Stimulated activated CD8-positive, alpha-beta memory T cell treated with anti-CD3 and anti-CD28 coated beads, Interleukin-2, amount 100 ng/mL, for 1 hour (primary cell): ENCODE measurements at regions not wholly inside any gene's neighbourhood (a gene's known extent, or its start where the extent isn't known, plus 50 kb on each side); places are given as distances from the start of the nearest gene placed in this dataset.

Experiments used
- DNase-seq, 2 donors: peaks; one replicate each; pipeline ENCODE4 v3.0.0-alpha.2; 2020; ENCODE audit warnings: low read depth in 2 of 2

- DNase-seq, result no peak
Observed at GRCh38 chr4:38230121-38230801, 270.1 kb downstream of the PTTG2 start.

- DNase-seq, result no peak
Observed at GRCh38 chr4:38230821-38231563, 270.8 kb downstream of the PTTG2 start.

GRCh38 chr4:38231626-38232025 is 271.4 kb downstream of the PTTG2 start:
- DNase-seq, result no peak

GRCh38 chr4:38232741-38233140 is 272.5 kb downstream of the PTTG2 start:
- DNase-seq, result no peak

GRCh38 chr4:38233727-38234480 is 273.7 kb downstream of the PTTG2 start:
- DNase-seq, result no peak

- DNase-seq, result no peak
Observed at GRCh38 chr4:38235354-38235753, 275.2 kb downstream of the PTTG2 start.

- no peak for DNase-seq
Observed at GRCh38 chr4:38236003-38236402, 275.8 kb downstream of the PTTG2 start.

- no peak for DNase-seq
Observed at GRCh38 chr4:38236503-38236902, 276.3 kb downstream of the PTTG2 start.

- DNase-seq, result no peak
Observed at GRCh38 chr4:38237139-38237538, 276.9 kb downstream of the PTTG2 start.

GRCh38 chr4:38241541-38241940 is 281.3 kb downstream of the PTTG2 start:
- no peak for DNase-seq

GRCh38 chr4:38242101-38242500 is 281.9 kb downstream of the PTTG2 start:
- DNase-seq, result no peak

- peak in 1 of 2 donors; percentile 3 for DNase-seq
Observed at GRCh38 chr4:38242822-38243387, 282.7 kb downstream of the PTTG2 start.

- no peak for DNase-seq
Observed at GRCh38 chr4:38243388-38244053, 283.3 kb downstream of the PTTG2 start.

- DNase-seq, result no peak
Observed at GRCh38 chr4:38254825-38255224, 294.6 kb downstream of the PTTG2 start.

- DNase-seq, result no peak
Observed at GRCh38 chr4:38255572-38255971, 295.4 kb downstream of the PTTG2 start.

- DNase-seq, result no peak
Observed at GRCh38 chr4:38266616-38267015, 306.4 kb downstream of the PTTG2 start.

- no peak for DNase-seq
Observed at GRCh38 chr4:38268108-38268820, 308.1 kb downstream of the PTTG2 start.

- no peak for DNase-seq
Observed at GRCh38 chr4:38268837-38269236, 308.6 kb downstream of the PTTG2 start.

- no peak for DNase-seq
Observed at GRCh38 chr4:38273407-38273806, 313.2 kb downstream of the PTTG2 start.

GRCh38 chr4:38275331-38276100 is 315.3 kb downstream of the PTTG2 start:
- no peak for DNase-seq
